ENCODE measurements at regions not wholly inside any gene's neighbourhood (a gene's known extent, or its start where the extent isn't known, plus 50 kb on each side); places are given as distances from the start of the nearest gene placed in this dataset.

DNA sequence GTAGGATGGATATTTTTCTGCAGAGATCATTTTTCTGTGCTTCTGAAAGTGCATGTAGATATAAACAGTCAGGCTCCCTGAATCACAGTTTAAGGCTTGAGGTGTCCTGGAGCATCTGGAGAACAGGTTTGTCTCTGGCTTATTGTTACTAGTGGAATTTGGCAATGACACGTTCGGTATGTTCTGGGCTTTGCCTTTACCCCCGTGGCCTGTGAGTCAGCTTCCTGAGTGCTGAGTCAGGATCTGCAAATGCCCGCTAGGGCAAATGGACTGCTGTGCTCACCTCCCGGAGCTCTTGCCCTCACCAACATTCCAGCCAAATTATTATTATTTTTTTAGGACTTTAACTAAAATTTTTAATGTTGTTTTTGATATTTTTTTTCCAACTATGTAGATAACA lies 192.5 kb upstream of the PRSS1 start:
- H3K4me3 ChIP-seq (ENCODE audit: low read depth, low read length), result no peak overlapping the region
- TF ChIP-seq, protein P1, sequence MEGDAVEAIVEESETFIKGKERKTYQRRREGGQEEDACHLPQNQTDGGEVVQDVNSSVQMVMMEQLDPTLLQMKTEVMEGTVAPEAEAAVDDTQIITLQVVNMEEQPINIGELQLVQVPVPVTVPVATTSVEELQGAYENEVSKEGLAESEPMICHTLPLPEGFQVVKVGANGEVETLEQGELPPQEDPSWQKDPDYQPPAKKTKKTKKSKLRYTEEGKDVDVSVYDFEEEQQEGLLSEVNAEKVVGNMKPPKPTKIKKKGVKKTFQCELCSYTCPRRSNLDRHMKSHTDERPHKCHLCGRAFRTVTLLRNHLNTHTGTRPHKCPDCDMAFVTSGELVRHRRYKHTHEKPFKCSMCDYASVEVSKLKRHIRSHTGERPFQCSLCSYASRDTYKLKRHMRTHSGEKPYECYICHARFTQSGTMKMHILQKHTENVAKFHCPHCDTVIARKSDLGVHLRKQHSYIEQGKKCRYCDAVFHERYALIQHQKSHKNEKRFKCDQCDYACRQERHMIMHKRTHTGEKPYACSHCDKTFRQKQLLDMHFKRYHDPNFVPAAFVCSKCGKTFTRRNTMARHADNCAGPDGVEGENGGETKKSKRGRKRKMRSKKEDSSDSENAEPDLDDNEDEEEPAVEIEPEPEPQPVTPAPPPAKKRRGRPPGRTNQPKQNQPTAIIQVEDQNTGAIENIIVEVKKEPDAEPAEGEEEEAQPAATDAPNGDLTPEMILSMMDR (IDR thresholded peaks at IDR 0.05; ENCODE audit: low read depth, low read length), result 0 out of 2 replicates have a peak, but pooled peaks have one; percentile 9

DNA sequence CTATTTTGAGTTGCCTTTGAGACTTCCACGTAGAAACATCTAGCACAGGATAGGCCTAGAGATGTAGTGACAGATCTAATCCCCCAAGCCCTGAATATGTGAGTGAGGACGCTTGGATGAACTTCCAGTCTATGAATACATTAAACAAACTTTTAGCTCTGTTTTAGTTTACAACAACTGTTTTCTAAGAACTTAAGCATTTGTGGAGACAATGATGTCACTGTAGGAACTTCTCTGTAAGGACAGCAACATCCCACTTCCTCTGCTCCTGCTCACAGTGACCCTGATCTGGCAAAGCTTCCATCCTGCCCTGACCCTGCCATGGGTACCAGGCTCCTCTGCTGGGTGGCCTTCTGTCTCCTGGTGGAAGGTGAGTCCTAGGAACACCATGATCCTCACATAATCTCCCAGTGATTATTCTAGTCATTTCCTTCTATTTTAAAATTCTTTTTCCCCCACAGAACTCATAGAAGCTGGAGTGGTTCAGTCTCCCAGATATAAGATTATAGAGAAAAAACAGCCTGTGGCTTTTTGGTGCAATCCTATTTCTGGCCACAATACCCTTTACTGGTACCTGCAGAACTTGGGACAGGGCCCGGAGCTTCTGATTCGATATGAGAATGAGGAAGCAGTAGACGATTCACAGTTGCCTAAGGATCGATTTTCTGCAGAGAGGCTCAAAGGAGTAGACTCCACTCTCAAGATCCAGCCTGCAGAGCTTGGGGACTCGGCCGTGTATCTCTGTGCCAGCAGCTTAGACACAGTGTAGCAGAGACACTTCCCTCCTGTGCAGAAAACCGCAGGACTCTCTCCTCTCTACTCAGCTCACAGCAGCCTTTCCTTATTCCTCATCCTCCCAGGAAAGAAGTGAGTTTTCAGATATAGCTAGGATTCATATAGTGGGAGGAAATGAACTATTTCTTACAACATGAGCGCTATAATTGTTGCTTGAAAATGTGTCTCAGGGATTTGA lies 194.4 kb upstream of the PRSS1 start:
- TF ChIP-seq, protein P1 (IDR thresholded peaks at IDR 0.05; ENCODE audit: low read depth, low read length), result no peak
- no peak overlapping the region for H3K4me3 ChIP-seq (ENCODE audit: low read depth, low read length)

DNA sequence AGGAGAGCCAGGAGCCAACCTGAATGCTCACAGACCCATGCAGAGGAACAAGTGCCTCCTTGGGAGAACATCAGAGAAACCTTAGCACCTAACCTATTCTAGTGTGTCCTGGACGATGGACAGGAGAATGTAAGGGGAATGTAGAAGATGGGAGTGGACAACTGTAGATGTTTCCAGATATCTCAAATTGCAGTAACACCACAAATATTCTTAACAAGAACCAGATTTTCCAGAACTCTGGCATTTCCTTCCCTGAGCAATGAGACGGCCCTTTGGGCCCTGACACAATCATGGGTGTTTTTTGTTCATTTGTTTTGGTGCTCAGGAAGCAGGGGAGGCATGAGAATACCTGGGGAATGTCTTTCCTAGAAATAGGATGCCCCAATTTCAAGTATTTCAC lies 196.1 kb upstream of the PRSS1 start:
- TF ChIP-seq, protein P1 (IDR thresholded peaks at IDR 0.05; ENCODE audit: low read depth, low read length), result no peak
- H3K4me3 ChIP-seq (ENCODE audit: low read depth, low read length), result no peak overlapping the region

DNA sequence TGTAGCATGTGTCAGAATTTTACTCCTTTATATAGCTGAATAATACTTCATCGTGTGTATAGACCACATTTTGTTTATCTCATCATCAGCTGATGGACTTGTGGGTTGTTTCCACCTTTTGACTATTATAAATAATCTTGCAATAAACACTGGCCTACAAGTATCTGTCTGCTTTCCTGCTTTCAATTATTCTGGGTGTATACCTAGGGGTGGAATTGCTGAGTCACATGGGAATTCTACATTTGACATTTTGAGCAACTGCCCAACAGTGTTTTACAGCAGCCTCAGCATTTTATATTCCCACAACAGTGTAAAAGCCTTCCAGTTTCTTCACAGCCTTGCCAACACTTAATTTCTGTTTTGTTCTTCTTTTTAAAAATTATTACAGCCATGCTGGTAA lies 200.3 kb upstream of the PRSS1 start:
- TF ChIP-seq, protein P1 (IDR thresholded peaks at IDR 0.05; ENCODE audit: low read depth, low read length), result no peak

DNA sequence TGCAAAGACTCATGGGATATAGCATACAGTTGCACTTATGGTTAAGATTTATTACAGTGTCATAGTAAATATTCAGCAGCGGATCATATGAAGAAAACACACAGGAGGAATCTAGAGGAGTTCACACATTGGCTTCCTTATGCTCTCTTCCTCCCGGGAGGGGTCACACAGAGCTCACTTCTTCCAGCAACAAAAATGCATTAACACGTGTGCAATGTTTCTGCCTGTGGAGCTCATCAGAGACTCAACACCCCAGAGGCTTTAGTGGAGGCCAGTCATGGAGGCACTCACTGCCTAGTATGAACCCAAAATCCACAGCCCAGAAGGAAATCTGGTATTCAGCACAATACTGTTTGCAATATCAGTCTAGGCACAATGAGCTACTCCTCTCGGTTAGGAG lies 202.8 kb upstream of the PRSS1 start:
- no peak overlapping the region for H3K4me3 ChIP-seq (ENCODE audit: low read depth, low read length)
- TF ChIP-seq, protein P1 (IDR thresholded peaks at IDR 0.05; ENCODE audit: low read depth, low read length), result no peak

More for the DNA sequence above, 200.3 kb upstream of the PRSS1 start:
- no peak overlapping the region for H3K4me3 ChIP-seq (ENCODE audit: low read depth, low read length)

DNA sequence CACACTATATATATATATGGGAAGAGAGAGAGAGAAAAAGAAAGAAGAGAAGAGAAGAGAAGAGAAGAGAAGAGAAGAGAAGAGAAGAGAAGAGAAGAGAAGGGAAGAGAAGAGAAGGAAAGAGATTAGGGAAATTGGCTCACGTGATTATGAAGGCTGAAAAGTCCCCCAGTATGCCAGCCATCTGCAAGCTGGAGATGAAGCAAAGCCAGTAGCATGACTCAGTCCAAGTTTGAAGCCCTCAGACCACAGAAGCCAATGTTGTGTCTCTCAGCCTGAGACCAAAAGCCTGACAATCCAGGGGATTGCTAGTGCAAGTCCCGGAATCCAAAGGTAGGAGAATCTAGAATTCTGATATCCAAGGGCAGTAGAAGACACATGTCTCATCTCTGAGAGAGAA lies 206.3 kb upstream of the PRSS1 start:
- TF ChIP-seq, protein P1 (IDR thresholded peaks at IDR 0.05; ENCODE audit: low read depth, low read length), result no peak
- no peak overlapping the region for H3K4me3 ChIP-seq (ENCODE audit: low read depth, low read length)

DNA sequence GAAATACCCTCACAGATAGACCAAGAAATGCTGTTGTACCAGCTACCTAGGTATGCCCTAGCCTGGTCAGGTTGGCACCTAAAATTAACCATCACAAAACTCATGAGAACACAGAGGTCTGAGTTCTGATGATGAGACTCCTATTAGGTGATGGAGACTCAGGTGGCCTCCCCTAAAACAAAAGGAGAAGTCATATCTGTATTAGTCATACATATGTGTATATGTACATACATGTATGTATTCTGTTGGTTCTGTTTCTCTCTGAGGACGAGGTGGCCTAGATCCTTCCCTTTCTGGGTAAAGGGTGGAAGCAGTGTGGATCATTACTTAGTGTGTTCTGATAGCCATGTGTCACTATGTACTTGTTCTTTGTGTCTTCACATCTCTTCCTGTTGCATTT lies 207.2 kb upstream of the PRSS1 start:
- no peak overlapping the region for H3K4me3 ChIP-seq (ENCODE audit: low read depth, low read length)
- TF ChIP-seq, protein P1 (IDR thresholded peaks at IDR 0.05; ENCODE audit: low read depth, low read length), result no peak
